ENCODE measurements at regions not wholly inside any gene's neighbourhood (a gene's known extent, or its start where the extent isn't known, plus 50 kb on each side); places are given as distances from the start of the nearest gene placed in this dataset.

- ChIA-PET CTCF (no interaction called here), POLR2A (ENCODE audit: low non-redundant PET) (no interaction called here)
- no peak for TF ChIP-seq EZH2 (IDR thresholded peaks at IDR 0.05; ENCODE audit: borderline replicate concordance, low read depth, low read length, poor library complexity, severe bottlenecking)
- no peak for TF ChIP-seq CTCF (conservative IDR thresholded peaks at IDR 0.05; ENCODE audit: low read depth, low read length)
- Histone ChIP-seq H3K4me3 (ENCODE audit: low read depth, low read length, poor library complexity, severe bottlenecking) (no peak overlapping the region), H3K27me3 (replicated peaks; ENCODE audit: insufficient read depth, low read depth, low read length, poor library complexity) (no peaks in the 10 kb centered on the region), H3K36me3 (ENCODE audit: insufficient read depth, low read length, poor library complexity, severe bottlenecking) (peaks cover 18% of the 10 kb centered on the region), H3K27ac (ENCODE audit: low read depth, low read length, poor library complexity, severe bottlenecking) (no peak overlapping the region), H3K9me3 (ENCODE audit: low read depth, low read length, poor library complexity, severe bottlenecking) (no peaks in the 10 kb centered on the region), H3K4me1 (ENCODE audit: insufficient read depth, low read length, poor library complexity, severe bottlenecking) (peaks cover 5% of the 10 kb centered on the region)
- DNase-seq (ENCODE audit: low spot score) = no peak
- no TSS peak for BruUV-seq (replicated peaks)
- intact Hi-C loops (cut with micrococcal nuclease; ENCODE audit: unreplicated experiment) = no loop called here
Measured at GRCh38 chr1:184896000-184896399, 78.3 kb downstream of the NIBAN1 start.

- H3K4me1 ChIP-seq (ENCODE audit: insufficient read depth, low read length, poor library complexity, severe bottlenecking) = peaks cover 6% of the 10 kb centered on the region
- H3K36me3 ChIP-seq (ENCODE audit: insufficient read depth, low read length, poor library complexity, severe bottlenecking) = peaks cover 18% of the 10 kb centered on the region
- H3K27ac ChIP-seq (ENCODE audit: low read depth, low read length, poor library complexity, severe bottlenecking) = no peak overlapping the region
- POLR2A ChIA-PET (ENCODE audit: low non-redundant PET) = no interaction called here
- TF ChIP-seq CTCF (conservative IDR thresholded peaks at IDR 0.05; ENCODE audit: low read depth, low read length) (no peak), EZH2 (IDR thresholded peaks at IDR 0.05; ENCODE audit: borderline replicate concordance, low read depth, low read length, poor library complexity, severe bottlenecking) (no peak)
- BruUV-seq (replicated peaks) = no TSS peak
- no peaks in the 10 kb centered on the region for H3K9me3 ChIP-seq (ENCODE audit: low read depth, low read length, poor library complexity, severe bottlenecking)
- intact Hi-C loops (cut with micrococcal nuclease; ENCODE audit: unreplicated experiment) = no loop called here
- DNase-seq (ENCODE audit: low spot score) = no peak
- CTCF ChIA-PET = no interaction called here
- H3K27me3 ChIP-seq (replicated peaks; ENCODE audit: insufficient read depth, low read depth, low read length, poor library complexity) = no peaks in the 10 kb centered on the region
- H3K4me3 ChIP-seq (ENCODE audit: low read depth, low read length, poor library complexity, severe bottlenecking) = no peak overlapping the region
Measured at GRCh38 chr1:184895086-184895485, 79.2 kb downstream of the NIBAN1 start.

- H3K27ac ChIP-seq (ENCODE audit: low read depth, low read length, poor library complexity, severe bottlenecking) = no peak overlapping the region
- POLR2A ChIA-PET (ENCODE audit: low non-redundant PET) = no interaction called here
- no peak overlapping the region for H3K4me3 ChIP-seq (ENCODE audit: low read depth, low read length, poor library complexity, severe bottlenecking)
- H3K27me3 ChIP-seq (replicated peaks; ENCODE audit: insufficient read depth, low read depth, low read length, poor library complexity) = no peaks in the 10 kb centered on the region
- peaks cover 16% of the 10 kb centered on the region for H3K4me1 ChIP-seq (ENCODE audit: insufficient read depth, low read length, poor library complexity, severe bottlenecking)
- CTCF ChIA-PET = no interaction called here
- H3K9me3 ChIP-seq (ENCODE audit: low read depth, low read length, poor library complexity, severe bottlenecking) = no peaks in the 10 kb centered on the region
- peaks cover 22% of the 10 kb centered on the region for H3K36me3 ChIP-seq (ENCODE audit: insufficient read depth, low read length, poor library complexity, severe bottlenecking)
- intact Hi-C loops (cut with micrococcal nuclease; ENCODE audit: unreplicated experiment) = no loop called here
- no peak for TF ChIP-seq CTCF (conservative IDR thresholded peaks at IDR 0.05; ENCODE audit: low read depth, low read length)
- TF ChIP-seq EZH2 (IDR thresholded peaks at IDR 0.05; ENCODE audit: borderline replicate concordance, low read depth, low read length, poor library complexity, severe bottlenecking) = no peak
- no TSS peak for BruUV-seq (replicated peaks)
- DNase-seq (ENCODE audit: low spot score) = no peak
Measured at GRCh38 chr1:184893695-184894094, 80.6 kb downstream of the NIBAN1 start.
